Body of pancreas (tissue), 4 donors: ENCODE measurements at regions not wholly inside any gene's neighbourhood (a gene's known extent, or its start where the extent isn't known, plus 50 kb on each side); places are given as distances from the start of the nearest gene placed in this dataset.

Source experiments
- ATAC-seq: fragments of 150-250 bp; one replicate; pipeline ENCODE4 v1.9.1; 2016
- DNase-seq, 4 donors: peaks; one replicate each; pipeline ENCODE4 v3.0.0-alpha.2; 2019
- H3K27ac ChIP-seq, 4 donors: fragments of 200-600 bp; sonication (generic); 1 replicate in 3 of 4; 2 replicates in 1 of 4; pipeline versions ENCODE4 v1.5.1 to v1.6.1; 2016 to 2019; ENCODE audit warnings: mild to moderate bottlenecking in 1 of 4, mixed read lengths in 1 of 4, moderate library complexity in 1 of 4
- H3K27me3 ChIP-seq, 2 donors: fragments of 200-600 bp; sonication (generic); one replicate each; pipeline ENCODE4 v1.6.0; 2016; ENCODE audit warnings: mild to moderate bottlenecking in 1 of 2
- H3K36me3 ChIP-seq, 2 donors: fragments of 200-600 bp; sonication (generic); replicated peaks in 1 of 2; 2 replicates each; pipeline ENCODE4 v1.5.1; 2016; ENCODE audit warnings: low read depth in 2 of 2; ENCODE audit not compliant: insufficient read depth in 1 of 2
- H3K4me1 ChIP-seq: fragments of 200-600 bp; sonication (generic); one replicate; pipeline ENCODE4 v1.6.0; 2016
- H3K4me3 ChIP-seq, 2 donors: fragments of 200-600 bp; sonication (generic); 1 replicate in 1 of 2; 2 replicates in 1 of 2; pipeline ENCODE4 v1.5.1; 2016 to 2019
- H3K9me3 ChIP-seq, 3 donors: fragments of 200-600 bp; sonication (generic); 1 replicate in 2 of 3; 2 replicates in 1 of 3; pipeline ENCODE4 v1.5.1; 2016
- POLR2A ChIP-seq, 3 donors: fragments of 450-650 bp; IDR thresholded peaks; one replicate each; pipeline ENCODE4 v1.6.1; 2016; ENCODE audit warnings: antibody characterized with exemption in 3 of 3, mild to moderate bottlenecking in 2 of 3
- WGBS, 2 donors: methylation state at CpG; one replicate each; pipeline ENCODE4 v1.1.5; 2017; 5-methylcytosine and 5-hydroxymethylcytosine counted together
- intact Hi-C: fragments of 100-400 bp; cut with DNase I; formaldehyde crosslinking; loops from one replicate; pipeline ENCODE4 v1.15.1; 2023
- TF ChIP-seq, protein P1 (sequence below), 7 experiments: fragments of 450-650 bp in 4 of 7; fragments of 200-600 bp in 3 of 7; sonication (generic) in 3 of 7; IDR thresholded peaks; one replicate each; pipeline ENCODE4 v1.5.1; 2016 to 2019; ENCODE audit warnings: antibody characterized with exemption in 7 of 7

DNA sequence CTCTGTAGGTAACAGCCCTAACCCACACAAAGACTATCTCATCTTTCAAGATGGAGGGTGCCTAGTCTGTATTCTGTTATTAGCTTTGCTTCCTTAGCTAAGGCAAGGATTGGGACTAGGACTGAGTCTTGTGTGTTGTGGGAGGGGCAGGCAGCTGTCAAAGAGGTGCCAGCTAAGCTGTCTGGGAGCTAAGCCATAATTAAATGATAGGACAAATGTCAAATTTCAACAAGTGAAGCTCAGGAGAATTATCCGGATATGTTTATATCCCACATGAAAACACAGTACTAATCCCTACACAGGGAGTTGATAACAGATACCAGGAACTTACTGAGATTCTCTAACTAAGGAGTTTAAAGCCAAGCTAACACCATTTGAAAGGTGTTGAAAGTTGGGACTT lies 70.5 kb upstream of the NGF start:
- DNase-seq (no peak), ATAC-seq (no peak)
- Histone ChIP-seq H3K36me3 (no peaks in the 10 kb centered on the region), H3K4me1 (no peaks in the 10 kb centered on the region), H3K4me3 (no peak overlapping the region), H3K9me3 (no peaks in the 10 kb centered on the region), H3K27ac (no peak overlapping the region), H3K27me3 (no peaks in the 10 kb centered on the region)
- no peak for TF ChIP-seq POLR2A (IDR thresholded peaks at IDR 0.05)
- TF ChIP-seq, protein P1, sequence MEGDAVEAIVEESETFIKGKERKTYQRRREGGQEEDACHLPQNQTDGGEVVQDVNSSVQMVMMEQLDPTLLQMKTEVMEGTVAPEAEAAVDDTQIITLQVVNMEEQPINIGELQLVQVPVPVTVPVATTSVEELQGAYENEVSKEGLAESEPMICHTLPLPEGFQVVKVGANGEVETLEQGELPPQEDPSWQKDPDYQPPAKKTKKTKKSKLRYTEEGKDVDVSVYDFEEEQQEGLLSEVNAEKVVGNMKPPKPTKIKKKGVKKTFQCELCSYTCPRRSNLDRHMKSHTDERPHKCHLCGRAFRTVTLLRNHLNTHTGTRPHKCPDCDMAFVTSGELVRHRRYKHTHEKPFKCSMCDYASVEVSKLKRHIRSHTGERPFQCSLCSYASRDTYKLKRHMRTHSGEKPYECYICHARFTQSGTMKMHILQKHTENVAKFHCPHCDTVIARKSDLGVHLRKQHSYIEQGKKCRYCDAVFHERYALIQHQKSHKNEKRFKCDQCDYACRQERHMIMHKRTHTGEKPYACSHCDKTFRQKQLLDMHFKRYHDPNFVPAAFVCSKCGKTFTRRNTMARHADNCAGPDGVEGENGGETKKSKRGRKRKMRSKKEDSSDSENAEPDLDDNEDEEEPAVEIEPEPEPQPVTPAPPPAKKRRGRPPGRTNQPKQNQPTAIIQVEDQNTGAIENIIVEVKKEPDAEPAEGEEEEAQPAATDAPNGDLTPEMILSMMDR (IDR thresholded peaks at IDR 0.05): no peak
- 48 to 68% methylated on average over 1 of the region's 1 CpG for WGBS, 2 donors
- intact Hi-C loops: no loop called here

DNA sequence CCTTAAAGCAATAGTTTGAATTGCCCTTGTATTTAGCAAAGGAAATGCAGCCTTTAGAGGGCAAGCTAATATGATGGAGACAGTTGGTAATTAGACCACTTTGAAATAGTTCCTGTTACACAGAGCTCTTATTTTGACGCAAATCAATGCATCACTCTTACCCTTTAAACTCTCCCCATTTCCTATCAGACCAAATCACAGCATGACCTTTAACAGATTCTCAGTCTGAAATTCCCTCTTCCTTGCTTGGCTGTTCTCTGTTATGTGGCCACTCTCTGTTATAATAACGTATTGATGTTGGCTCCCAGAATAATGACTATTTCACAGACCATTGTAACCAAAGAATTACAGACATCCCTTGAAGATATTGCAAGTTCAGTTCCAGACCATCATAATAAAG lies 66.9 kb upstream of the NGF start:
- Histone ChIP-seq H3K27me3 (no peaks in the 10 kb centered on the region), H3K27ac (no peak overlapping the region), H3K36me3 (no peaks in the 10 kb centered on the region), H3K4me3 (no peak overlapping the region), H3K4me1 (no peaks in the 10 kb centered on the region), H3K9me3 (no peaks in the 10 kb centered on the region)
- DNase-seq: no peak
- WGBS, 2 donors: 77 to 81% methylated on average over 2 of the region's 2 CpGs
- TF ChIP-seq POLR2A (IDR thresholded peaks at IDR 0.05): no peak
- TF ChIP-seq, protein P1 (IDR thresholded peaks at IDR 0.05): no peak
- no peak for ATAC-seq
- intact Hi-C loops: no loop called here

DNA sequence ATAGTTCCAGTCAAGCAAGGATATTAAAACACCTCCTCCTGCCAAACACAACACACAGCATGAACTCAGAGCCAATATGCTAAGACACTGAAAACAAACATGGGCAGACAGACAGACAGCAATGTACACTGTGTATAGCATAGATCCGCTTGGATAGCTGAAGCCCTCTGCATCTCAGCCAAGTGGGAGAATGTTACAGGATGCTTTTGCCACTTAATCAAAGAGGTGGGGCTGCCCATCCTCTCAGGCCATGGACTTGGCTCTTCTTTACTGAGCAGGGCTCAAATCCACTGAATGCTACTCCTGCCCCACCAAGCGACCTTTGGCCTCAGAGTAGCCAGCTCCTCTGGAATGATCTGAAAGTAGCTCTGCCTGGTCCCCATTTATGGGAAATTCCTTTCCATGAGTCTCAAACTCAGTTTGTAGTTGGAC lies 64.7 kb upstream of the NGF start:
- Histone ChIP-seq H3K4me3 (no peak overlapping the region), H3K9me3 (no peaks in the 10 kb centered on the region), H3K4me1 (peaks cover 13% of the 10 kb centered on the region), H3K27ac (no peak overlapping the region), H3K36me3 (no peaks in the 10 kb centered on the region), H3K27me3 (no peaks in the 10 kb centered on the region)
- intact Hi-C loops: no loop called here
- no peak for DNase-seq
- TF ChIP-seq, protein P1 (IDR thresholded peaks at IDR 0.05): no peak
- TF ChIP-seq POLR2A (IDR thresholded peaks at IDR 0.05): no peak
- 65 to 69% methylated on average over 2 of the region's 2 CpGs for WGBS, 2 donors
- ATAC-seq: no peak

DNA sequence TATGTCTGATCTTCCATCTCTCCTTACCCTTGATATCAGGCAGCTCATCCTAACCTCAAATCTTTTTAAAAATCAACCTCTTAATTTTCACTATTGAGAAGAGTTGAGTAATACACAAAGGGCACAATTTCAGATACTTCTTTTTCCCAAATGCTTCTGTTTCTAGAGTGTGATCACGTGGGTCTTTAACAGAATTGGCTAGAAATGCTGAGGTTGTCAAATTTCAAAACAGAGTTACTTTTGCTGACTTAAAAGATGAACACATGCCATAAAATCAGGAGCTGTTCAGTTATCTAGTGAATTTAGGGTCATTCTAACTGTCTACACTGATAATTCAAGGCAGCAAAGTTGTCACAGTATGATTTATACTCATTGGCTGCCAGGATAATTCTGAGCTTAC lies 63.6 kb upstream of the NGF start:
- H3K4me3 ChIP-seq: no peak overlapping the region
- peaks cover 13% of the 10 kb centered on the region for H3K4me1 ChIP-seq
- no peak for ATAC-seq
- H3K36me3 ChIP-seq: no peaks in the 10 kb centered on the region
- H3K9me3 ChIP-seq: no peaks in the 10 kb centered on the region
- no peaks in the 10 kb centered on the region for H3K27me3 ChIP-seq
- H3K27ac ChIP-seq: no peak overlapping the region
- TF ChIP-seq, protein P1 (IDR thresholded peaks at IDR 0.05): no peak
- no peak for TF ChIP-seq POLR2A (IDR thresholded peaks at IDR 0.05)
- no peak for DNase-seq
- intact Hi-C loops: no loop called here
- WGBS, 2 donors: 46 to 57% methylated on average over 1 of the region's 1 CpG

DNA sequence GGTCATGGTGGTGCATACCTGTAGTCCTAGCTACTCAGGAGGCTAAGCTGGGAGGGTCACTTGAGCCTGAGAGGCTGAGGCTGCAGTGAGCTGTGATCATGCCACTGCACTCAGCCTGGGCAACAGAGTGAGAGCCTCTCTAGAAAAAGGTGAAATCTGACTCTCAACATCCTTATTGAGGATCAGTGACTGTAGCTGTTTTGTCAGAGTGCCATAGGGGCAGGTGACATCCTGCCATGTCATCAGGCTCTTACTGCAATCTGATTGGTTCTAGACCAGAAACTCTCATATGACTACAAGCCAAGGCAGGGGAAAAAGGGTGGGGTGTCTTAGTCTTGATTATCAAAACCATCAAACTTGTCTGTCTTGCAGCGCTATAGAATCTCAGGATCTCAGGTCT lies 62.8 kb upstream of the NGF start:
- ATAC-seq (no peak), DNase-seq (no peak)
- intact Hi-C loops: no loop called here
- Histone ChIP-seq H3K27ac (no peak overlapping the region), H3K27me3 (no peaks in the 10 kb centered on the region), H3K9me3 (no peaks in the 10 kb centered on the region), H3K4me1 (peaks cover 13% of the 10 kb centered on the region), H3K36me3 (no peaks in the 10 kb centered on the region), H3K4me3 (no peak overlapping the region)
- 88 to 100% methylated on average over 1 of the region's 1 CpG for whole genome bisulfite sequencing, 2 donors
- TF ChIP-seq, protein P1 (IDR thresholded peaks at IDR 0.05): no peak
- TF ChIP-seq POLR2A (IDR thresholded peaks at IDR 0.05): no peak
